Stimulated activated CD4-positive, alpha-beta T cell treated with anti-CD3 and anti-CD28 coated beads, TNF-alpha, amount 100 ng/mL, for 48 hours (primary cell): ENCODE measurements at regions not wholly inside any gene's neighbourhood (a gene's known extent, or its start where the extent isn't known, plus 50 kb on each side); places are given as distances from the start of the nearest gene placed in this dataset.
A peak's percentile ranks its signal among the peaks of the same experiment; 100 is the strongest.
"Not testable (repeated sequence)": the region's sequence is repeated elsewhere in the genome, so short reads cannot be mapped to it uniquely, and the experiment has no call there.

Source experiments
- DNase-seq, 3 donors: peaks; one replicate each; pipeline ENCODE4 v3.0.0-alpha.2; 2020; ENCODE audit warnings: low read depth in 3 of 3

- DNase-seq: no peak
These were observed 622.0 kb downstream of the TYW1 start for GRCh38 chr7:67618556-67619162.

GRCh38 chr7:67619175-67619574 lies 622.5 kb downstream of the TYW1 start:
- no peak for DNase-seq

GRCh38 chr7:67620216-67620933 lies 623.7 kb downstream of the TYW1 start:
- no peak for DNase-seq

DNA sequence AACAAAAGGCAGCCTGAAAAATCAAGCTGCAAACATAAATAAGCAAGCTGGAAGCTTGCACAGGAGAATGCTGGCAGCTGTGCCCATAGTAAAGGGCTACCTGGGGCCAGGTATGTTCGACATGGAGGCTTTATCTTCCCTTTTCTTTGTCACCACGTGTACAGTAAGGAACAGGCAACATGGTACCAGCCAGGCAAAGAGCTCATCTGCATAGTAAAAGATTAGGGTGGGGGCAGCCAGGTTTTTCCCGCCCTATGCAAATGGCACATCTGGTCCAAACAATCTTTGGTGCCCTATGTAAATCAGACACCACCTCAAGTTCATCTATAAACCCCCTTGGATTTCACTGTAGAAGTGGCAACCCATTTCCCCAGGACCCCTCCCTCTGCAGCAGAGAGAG lies 625.1 kb downstream of the TYW1 start:
- DNase-seq: no peak

DNA sequence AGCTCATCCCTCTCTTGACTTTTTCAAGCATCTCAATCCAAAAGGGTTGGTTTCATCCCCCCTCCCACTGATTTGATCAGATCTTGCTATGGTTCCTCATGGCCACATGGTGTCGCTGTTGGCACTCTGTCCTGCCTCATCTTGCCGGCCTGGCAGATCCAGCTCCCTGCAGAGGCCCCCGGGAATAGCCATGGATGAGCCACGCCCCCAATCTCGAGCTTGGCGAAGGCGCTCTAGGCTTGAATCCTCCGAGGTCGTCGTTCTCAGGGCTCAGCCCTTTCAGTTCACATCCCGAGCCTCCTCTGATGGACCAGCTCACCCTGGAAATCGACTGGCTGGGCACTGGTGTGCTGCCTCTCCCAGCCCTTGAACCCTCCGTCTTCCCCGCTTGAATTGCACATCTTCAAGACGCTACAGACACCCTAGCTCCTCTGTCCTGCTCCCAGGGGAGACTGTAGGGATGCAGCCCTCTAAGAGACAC lies 628.7 kb downstream of the TYW1 start:
- peak in 2 of 3 donors; percentile 2 to 6 for DNase-seq

DNA sequence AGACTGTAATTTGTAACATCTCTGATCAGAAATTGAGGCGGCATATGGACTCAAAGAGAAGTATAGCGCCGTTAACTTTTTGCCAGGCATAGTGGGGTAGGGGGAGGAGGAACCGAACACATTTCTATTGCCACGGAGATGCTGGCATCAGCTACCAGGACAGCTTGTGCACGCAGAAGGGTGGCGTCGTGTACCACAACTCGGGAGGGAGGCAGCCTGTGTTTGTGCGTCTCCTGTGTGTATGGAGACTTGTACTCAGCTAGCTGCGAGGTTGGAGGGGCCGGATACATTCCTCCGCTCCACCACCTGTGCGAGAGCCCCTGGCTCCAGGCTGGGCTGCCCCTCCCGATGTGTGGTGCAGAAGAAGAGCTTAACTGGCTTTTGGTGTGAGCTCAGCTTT lies 634.8 kb downstream of the TYW1 start:
- DNase-seq: no peak

- no peak for DNase-seq
These were observed 638.6 kb downstream of the TYW1 start for GRCh38 chr7:67635271-67635670.

DNA sequence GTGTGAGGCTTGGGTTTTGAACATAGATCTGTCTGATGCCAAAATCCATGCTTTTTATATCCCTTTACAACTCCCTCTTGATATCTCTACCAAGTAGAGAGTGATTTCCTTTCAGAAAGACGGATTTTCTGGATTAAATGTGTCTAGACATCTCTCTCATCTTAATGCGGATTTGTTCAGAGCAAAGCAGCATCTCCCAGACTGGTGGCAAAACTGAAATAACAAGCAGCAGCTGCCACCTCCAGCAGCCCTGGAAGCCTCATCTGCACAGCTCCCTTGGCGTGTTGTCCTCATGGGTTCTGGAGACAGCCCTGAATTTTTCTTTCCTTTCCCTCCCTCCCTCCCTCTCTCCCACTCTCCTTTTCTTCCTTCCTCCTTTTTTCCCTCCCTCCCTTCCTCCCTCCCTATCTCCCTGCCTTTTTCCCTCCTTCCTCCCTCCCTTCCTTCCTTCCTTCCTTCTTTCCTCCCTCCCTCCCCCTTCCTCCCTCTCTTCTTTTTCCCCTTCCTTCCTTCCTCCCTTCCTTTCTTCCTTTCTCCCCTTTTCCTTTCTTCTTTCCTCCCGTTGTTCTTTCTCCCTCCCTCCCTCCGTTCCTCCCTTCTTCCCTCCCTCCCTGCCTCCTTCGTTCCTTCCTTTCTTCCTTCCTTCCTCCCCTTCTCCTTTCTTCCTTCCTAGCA lies 639.9 kb downstream of the TYW1 start:
- DNase-seq: no peak

DNA sequence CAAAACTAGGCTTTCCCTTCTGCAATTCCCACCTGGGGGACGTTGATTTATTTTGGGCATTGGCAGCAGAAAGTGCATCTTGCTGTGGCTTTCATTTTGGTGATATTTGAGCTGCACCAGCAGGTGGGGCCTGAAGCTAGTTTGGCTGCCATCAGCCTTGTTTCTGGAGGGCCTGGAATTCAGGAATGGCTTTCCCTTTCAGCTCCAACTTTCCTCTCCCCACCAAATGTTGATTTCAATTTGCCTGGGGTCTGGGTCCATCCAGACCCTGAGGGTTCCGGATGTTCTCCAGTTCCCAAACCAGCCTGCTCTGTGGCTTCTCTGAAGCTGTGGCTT lies 640.4 kb downstream of the TYW1 start:
- no peak for DNase-seq

DNA sequence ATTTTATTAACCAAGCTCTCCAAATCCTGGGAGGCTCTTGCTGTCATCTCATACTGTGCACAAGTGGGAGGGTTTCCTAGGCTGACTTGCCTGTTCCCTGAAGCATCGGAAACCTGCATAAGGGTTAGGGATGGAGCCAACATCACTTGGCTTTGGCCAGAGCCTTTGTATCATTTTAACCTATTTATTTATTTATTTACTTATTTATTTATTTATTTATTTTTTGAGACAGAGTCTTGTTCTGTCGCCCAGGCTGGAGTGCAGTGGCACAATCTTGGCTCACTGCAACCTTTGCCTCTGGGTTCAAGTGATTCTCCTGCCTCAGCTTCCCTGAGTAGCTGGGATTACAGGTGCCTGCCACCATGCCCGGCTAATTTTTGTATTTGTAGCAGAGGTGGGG lies 645.9 kb downstream of the TYW1 start:
- DNase-seq: not testable (repeated sequence)

- no peak for DNase-seq
These were observed 647.5 kb downstream of the TYW1 start for GRCh38 chr7:67644151-67644550.

DNA sequence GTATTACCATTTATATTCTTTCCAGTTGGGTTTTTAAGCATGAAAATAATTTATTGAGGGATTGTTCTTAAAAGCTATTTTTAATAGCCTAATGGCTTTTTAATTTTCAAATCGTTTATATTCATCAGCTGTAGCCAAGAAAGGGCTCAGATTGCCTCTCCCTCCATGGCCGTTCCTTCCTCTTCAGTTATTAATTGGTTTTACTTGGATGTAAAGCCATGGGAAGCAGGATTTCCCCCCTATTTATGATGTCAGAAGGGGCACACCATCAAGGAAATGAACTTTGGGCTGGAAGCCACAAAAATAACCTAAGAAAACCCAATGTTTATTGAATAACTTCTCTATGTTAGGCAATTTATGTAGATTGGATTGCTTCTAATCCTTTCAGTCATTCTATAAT lies 656.3 kb downstream of the TYW1 start:
- no peak for DNase-seq

GRCh38 chr7:67653856-67654454 lies 657.3 kb downstream of the TYW1 start:
- DNase-seq: no peak

DNA sequence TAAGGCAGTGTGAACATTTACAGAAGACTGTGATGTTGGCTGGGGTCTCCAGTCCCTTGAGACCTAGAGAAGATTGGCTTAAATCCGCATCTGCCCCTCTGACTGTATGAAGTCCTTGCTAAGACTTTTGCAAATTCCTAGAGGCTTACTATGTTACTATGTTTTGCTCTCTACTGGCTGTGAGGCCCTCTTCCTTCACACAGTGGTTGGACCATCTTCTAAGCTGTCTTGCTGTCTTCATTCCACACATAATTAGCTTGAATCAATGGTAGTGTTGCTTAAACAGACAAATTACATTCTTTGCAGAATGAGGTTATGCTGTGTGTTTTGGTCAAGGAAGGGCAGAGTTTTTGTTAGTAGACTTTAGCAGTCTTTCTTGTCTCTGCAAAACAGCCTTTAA lies 658.0 kb downstream of the TYW1 start:
- DNase-seq: no peak

DNA sequence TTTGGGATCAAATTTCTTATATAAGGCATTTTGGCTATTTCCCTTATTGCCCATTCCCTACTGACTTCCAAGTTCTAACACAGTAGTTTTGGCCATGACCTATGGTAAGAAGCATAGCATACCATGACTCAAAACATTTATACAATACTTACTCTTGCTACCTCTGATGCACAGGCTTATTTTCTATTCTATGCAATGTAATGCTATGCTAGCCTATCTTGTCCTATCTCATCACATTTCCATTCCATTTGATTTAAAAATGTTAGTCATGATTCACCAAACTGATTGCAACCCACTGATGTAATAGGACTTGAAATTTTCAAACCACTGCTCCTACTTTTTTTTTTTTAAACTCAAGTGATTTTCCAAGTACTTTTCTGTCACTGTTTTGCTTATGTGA lies 658.5 kb downstream of the TYW1 start:
- no peak for DNase-seq

- no peak for DNase-seq
These were observed 662.5 kb downstream of the TYW1 start for GRCh38 chr7:67659091-67659490.

DNA sequence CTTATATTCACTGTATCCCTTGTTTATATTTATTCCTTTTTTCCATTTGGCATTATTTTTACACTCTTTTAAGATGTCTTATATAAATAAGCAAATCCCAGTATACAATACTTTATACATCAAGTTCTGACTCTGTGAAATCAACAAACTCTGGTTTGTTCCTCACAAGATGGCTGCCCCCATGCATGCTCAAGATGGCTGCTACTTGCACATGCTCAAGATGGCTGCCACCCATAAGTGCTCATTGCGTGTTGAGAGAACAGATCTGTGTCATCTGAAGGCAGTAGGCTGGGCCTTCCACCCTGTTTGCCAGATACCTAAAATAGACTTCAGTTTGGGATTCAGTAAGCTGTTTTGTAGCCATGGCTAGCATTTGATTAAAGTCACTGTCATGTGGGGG lies 666.2 kb downstream of the TYW1 start:
- DNase-seq: no peak

DNA sequence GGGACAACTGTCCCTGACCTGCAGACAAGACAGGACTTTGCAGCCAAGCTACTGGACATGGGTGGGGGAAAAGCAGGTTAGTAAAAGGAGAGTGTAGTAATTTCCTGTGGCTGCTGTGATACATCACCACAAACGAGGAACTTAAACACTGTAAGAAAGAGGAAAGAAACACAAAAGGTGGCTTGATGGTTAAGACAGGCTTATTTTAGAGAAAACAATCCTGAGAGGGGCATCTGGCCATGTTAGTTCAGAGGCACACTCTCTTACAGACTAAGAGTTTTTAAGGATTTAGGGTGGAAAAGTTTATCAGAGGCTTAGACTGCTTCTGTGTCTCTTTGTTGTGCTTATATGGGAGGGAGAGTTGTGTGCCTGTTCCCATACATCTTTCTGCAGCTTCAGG lies 667.0 kb downstream of the TYW1 start:
- DNase-seq: no peak

- DNase-seq: not testable (repeated sequence)
These were observed 669.7 kb downstream of the TYW1 start for GRCh38 chr7:67666359-67666758.

GRCh38 chr7:67671006-67671548 lies 674.4 kb downstream of the TYW1 start:
- no peak for DNase-seq

- DNase-seq: no peak
These were observed 677.2 kb downstream of the TYW1 start for GRCh38 chr7:67673861-67674260.

DNA sequence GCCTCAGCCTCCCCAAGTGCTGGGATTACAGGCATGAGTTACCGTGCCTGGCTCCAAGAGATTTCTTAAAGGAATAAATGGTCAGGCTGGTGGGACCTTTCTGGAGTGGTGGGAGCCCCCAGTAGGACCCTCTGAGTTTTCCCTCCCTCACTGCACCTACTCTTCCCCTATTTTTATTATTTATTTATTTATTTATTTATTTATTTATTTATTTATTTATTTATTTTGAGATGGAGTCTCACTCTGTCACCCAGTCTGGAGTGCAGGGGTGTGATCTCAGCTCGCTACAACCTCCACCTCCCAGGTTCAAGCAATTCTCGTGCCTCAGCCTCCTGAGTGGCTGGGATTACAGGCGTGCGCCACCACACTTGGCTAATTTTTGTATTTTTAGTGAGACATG lies 678.2 kb downstream of the TYW1 start:
- DNase-seq: not testable (repeated sequence)
